GM12878 (cell line): ENCODE measurements at regions not wholly inside any gene's neighbourhood (a gene's known extent, or its start where the extent isn't known, plus 50 kb on each side); places are given as distances from the start of the nearest gene placed in this dataset.

Experiments
- ATAC-seq: fragments of 200-7000 bp; cut with Tn5 transposase; 3 replicates; pipeline ENCODE4 v1.9.1; 2020; ENCODE audit warnings: mild to moderate bottlenecking, moderate library complexity
- BruUV-seq: library from RNA; stranded (reverse); fragments of 400-500 nt; replicated peaks from 2 replicates; lab custom pipeline; 2021; lab: Mats Ljungman, UMichigan
- CTCF ChIA-PET: fragments of 300-600 bp; sonication (Branson Sonifier 250); formaldehyde crosslinking; extraction: SDS; loops from one replicate; lab custom pipeline; 2021; ENCODE audit warnings: inconsistent platforms; lab: Yijun Ruan, JAX
- POLR2A ChIA-PET: fragments of 350-600 bp; formaldehyde crosslinking; extraction: SDS; loops from one replicate; lab custom pipeline; 2021; ENCODE audit warnings: inconsistent platforms; lab: Charles Lee
- RAD21 ChIA-PET: fragments of 300-600 bp; sonication (Branson Sonifier 250); formaldehyde crosslinking; loops from one replicate; lab custom pipeline; 2023; ENCODE audit warnings: antibody characterized with exemption; ENCODE audit not compliant: unreplicated experiment; lab: Charles Lee
- SMC1A ChIA-PET: fragments of 300-600 bp; sonication (Branson Sonifier 250); formaldehyde crosslinking; loops from one replicate; lab custom pipeline; 2023; ENCODE audit not compliant: unreplicated experiment, uncharacterized antibody; lab: Charles Lee
- DNase-seq: peaks from one replicate; pipeline ENCODE4 v3.0.0-alpha.2; 2011; ENCODE audit warnings: low read depth, low spot score
- FAIRE-seq: peaks from 3 replicates; lab custom pipeline; 2011; peaks lifted over from hg19 to GRCh38; lab: Jason Lieb, UNC
- H2AFZ ChIP-seq: 2 replicates; pipeline ENCODE4 v1.6.0; 2011; ENCODE audit warnings: low read depth, low read length, control low read depth; ENCODE audit not compliant: control insufficient read depth
- H3K27ac ChIP-seq: 2 replicates; pipeline ENCODE4 v1.5.1; 2011; ENCODE audit warnings: control low read depth; ENCODE audit not compliant: control insufficient read depth, insufficient read depth
- H3K27me3 ChIP-seq, 2 experiments: replicated peaks in 1 of 2; 2 replicates each; pipeline versions ENCODE4 v1.6.0 to v1.6.1; 2011; ENCODE audit warnings: low read length in 1 of 2; ENCODE audit not compliant: control insufficient read depth in 2 of 2, insufficient read depth in 2 of 2
- H3K36me3 ChIP-seq, 2 experiments: 2 replicates each; pipeline ENCODE4 v1.5.1; 2011; ENCODE audit warnings: low read length in 1 of 2; ENCODE audit not compliant: control insufficient read depth in 2 of 2, insufficient read depth in 2 of 2
- H3K4me1 ChIP-seq: 2 replicates; pipeline ENCODE4 v1.6.1; 2011; ENCODE audit warnings: mild to moderate bottlenecking, low read length, moderate library complexity, mixed read lengths; ENCODE audit not compliant: control insufficient read depth, insufficient read depth
- H3K4me2 ChIP-seq: 2 replicates; pipeline ENCODE4 v1.6.0; 2011; ENCODE audit warnings: control low read depth; ENCODE audit not compliant: control insufficient read depth, insufficient read depth
- H3K4me3 ChIP-seq: fragments of 200-600 bp; sonication (generic); 2 replicates; pipeline ENCODE4 v1.5.1; 2016
- H3K79me2 ChIP-seq: 2 replicates; pipeline ENCODE4 v1.6.0; 2011; ENCODE audit warnings: low read length; ENCODE audit not compliant: control insufficient read depth, insufficient read depth
- H3K9ac ChIP-seq: 2 replicates; pipeline ENCODE4 v1.8.0; 2011; ENCODE audit warnings: low read length, control low read depth, mixed read lengths; ENCODE audit not compliant: control insufficient read depth, insufficient read depth
- H3K9me3 ChIP-seq: replicated peaks from 3 replicates; pipeline ENCODE4 v1.5.1; 2011; ENCODE audit warnings: mild to moderate bottlenecking, low read length; ENCODE audit not compliant: control insufficient read depth, insufficient read depth
- H4K20me1 ChIP-seq: 2 replicates; pipeline ENCODE4 v1.6.0; 2011; ENCODE audit not compliant: control insufficient read depth, insufficient read depth
- BRCA1 ChIP-seq: IDR thresholded peaks from 2 replicates; pipeline ENCODE4 v1.6.1; 2011; ENCODE audit warnings: low read depth, low read length, improper control_type of control experiment
- NFYB ChIP-seq: IDR thresholded peaks from 2 replicates; pipeline ENCODE4 v1.6.1; 2011; ENCODE audit warnings: low read depth, mild to moderate bottlenecking, low read length, improper control_type of control experiment, moderate library complexity; ENCODE audit not compliant: insufficient read depth
- whole genome bisulfite sequencing: methylation state at CpG from one replicate; pipeline ENCODE4 v1.1.6; 2016; ENCODE audit warnings: low lambda C conversion rate; ENCODE audit not compliant: insufficient replicate concordance, insufficient coverage; ENCODE audit errors: missing lambda C conversion rate; 5-methylcytosine and 5-hydroxymethylcytosine counted together
- in situ Hi-C: fragments of 300-500 bp; cut with MboI; formaldehyde crosslinking; loops from 9 replicates; pipeline ENCODE4 v1.14.3; 2018; ENCODE audit warnings: mixed read lengths
- intact Hi-C: fragments of 100-400 bp; cut with micrococcal nuclease; formaldehyde crosslinking; loops from one replicate; pipeline ENCODE4 v1.14.2; 2022; ENCODE audit not compliant: unreplicated experiment
- TF ChIP-seq, protein P1 (sequence below): IDR thresholded peaks from 2 replicates; pipeline ENCODE4 v1.6.1; 2011; ENCODE audit warnings: borderline replicate concordance, low read depth, mild to moderate bottlenecking, moderate library complexity, low read length; ENCODE audit not compliant: insufficient read depth, poor library complexity, severe bottlenecking
- TF ChIP-seq, protein P2 (sequence below): fragments of 450-650 bp; IDR thresholded peaks from 2 replicates; pipeline ENCODE4 v1.6.1; 2017; ENCODE audit warnings: antibody characterized with exemption, mild to moderate bottlenecking, moderate library complexity

- CTCF ChIA-PET, result no interaction called here
Measured at GRCh38 chr5:54765165-54766028, 220.0 kb downstream of the ESM1 start.

DNA sequence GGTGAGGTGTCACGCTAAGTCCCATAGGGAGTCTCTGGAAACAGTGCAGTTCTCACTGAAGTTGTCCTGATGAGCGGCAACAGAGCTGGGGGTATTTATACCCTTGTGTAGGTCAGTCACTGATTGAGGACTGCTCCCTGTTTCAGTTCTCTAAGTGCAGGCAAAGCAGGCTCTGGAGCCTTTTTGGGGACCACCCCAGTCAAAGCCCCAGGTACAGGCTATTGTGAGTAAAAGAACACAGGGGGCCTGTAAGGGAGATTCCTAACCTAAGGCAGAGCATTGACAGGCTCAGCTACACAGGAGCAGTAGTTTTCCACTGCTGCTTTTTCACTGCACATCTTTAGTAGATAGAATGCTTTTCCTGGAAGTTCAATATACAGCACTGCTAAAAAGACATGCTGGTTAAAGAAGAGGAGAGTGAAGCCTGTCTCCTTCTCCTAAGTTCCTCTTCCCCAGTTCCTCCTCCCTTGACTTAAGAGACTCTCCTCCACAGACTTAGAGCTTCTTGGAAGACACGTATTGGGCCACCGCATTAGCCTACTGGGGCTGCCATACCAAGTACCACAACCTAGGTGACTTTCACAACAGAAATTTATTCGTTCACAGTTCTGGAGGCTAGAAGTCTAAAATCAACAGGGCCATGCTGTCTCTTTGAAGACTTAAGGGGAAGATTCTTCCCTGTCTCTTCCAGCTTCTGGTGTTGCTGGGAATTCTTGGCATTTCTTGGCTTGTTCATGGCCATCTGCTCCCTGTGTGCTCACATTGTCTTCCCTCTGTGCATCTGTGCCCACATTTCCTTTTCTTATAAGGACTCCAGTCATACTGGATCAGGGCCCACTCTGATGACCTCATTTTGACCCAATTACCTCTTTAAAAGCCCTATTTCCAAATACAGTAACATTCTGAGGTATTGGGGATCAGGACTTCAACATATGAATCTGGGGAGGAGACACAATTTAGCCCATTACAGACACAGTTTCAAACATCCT lies 221.0 kb downstream of the ESM1 start:
- no peaks in the 10 kb centered on the region for H3K79me2 ChIP-seq
- in situ Hi-C loops, result no loop called here
- no peak overlapping the region for H3K4me2 ChIP-seq
- ChIA-PET RAD21 (no interaction called here), SMC1A (interaction anchor here (0.9 to 1.0 kb wide), 2 partner anchors 10 to 290 kb away, joined by 3 read pairs; no protein-coding TSS in a partner anchor), CTCF (no interaction called here), POLR2A (no interaction called here)
- BruUV-seq, result no TSS peak
- intact Hi-C loops, result no loop called here
- ATAC-seq (no peak), FAIRE-seq (no peak), DNase-seq (no peak)
- H3K27ac ChIP-seq, result no peak overlapping the region
- TF ChIP-seq, protein P1, sequence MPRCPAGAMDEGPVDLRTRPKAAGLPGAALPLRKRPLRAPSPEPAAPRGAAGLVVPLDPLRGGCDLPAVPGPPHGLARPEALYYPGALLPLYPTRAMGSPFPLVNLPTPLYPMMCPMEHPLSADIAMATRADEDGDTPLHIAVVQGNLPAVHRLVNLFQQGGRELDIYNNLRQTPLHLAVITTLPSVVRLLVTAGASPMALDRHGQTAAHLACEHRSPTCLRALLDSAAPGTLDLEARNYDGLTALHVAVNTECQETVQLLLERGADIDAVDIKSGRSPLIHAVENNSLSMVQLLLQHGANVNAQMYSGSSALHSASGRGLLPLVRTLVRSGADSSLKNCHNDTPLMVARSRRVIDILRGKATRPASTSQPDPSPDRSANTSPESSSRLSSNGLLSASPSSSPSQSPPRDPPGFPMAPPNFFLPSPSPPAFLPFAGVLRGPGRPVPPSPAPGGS, result no peak
- TF ChIP-seq, protein P2, sequence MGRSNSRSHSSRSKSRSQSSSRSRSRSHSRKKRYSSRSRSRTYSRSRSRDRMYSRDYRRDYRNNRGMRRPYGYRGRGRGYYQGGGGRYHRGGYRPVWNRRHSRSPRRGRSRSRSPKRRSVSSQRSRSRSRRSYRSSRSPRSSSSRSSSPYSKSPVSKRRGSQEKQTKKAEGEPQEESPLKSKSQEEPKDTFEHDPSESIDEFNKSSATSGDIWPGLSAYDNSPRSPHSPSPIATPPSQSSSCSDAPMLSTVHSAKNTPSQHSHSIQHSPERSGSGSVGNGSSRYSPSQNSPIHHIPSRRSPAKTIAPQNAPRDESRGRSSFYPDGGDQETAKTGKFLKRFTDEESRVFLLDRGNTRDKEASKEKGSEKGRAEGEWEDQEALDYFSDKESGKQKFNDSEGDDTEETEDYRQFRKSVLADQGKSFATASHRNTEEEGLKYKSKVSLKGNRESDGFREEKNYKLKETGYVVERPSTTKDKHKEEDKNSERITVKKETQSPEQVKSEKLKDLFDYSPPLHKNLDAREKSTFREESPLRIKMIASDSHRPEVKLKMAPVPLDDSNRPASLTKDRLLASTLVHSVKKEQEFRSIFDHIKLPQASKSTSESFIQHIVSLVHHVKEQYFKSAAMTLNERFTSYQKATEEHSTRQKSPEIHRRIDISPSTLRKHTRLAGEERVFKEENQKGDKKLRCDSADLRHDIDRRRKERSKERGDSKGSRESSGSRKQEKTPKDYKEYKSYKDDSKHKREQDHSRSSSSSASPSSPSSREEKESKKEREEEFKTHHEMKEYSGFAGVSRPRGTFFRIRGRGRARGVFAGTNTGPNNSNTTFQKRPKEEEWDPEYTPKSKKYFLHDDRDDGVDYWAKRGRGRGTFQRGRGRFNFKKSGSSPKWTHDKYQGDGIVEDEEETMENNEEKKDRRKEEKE, result no peak
- H3K27me3 ChIP-seq, result no peaks in the 10 kb centered on the region
- H3K9me3 ChIP-seq, result no peaks in the 10 kb centered on the region
- no peaks in the 10 kb centered on the region for H3K36me3 ChIP-seq
- no peaks in the 10 kb centered on the region for H3K4me1 ChIP-seq
- H3K4me3 ChIP-seq, result no peak overlapping the region
- 49% methylated on average over 5 of the region's 5 CpGs for WGBS
- H4K20me1 ChIP-seq, result no peaks in the 10 kb centered on the region
- no peak overlapping the region for H3K9ac ChIP-seq
- no peak overlapping the region for H2AFZ ChIP-seq

More at GRCh38 chr5:54765165-54766028, 220.0 kb downstream of the ESM1 start:
- H3K4me2 ChIP-seq, result no peak overlapping the region
- in situ Hi-C loops, result no loop called here
- H3K27ac ChIP-seq, result no peak overlapping the region
- no peaks in the 10 kb centered on the region for H4K20me1 ChIP-seq
- H3K9ac ChIP-seq, result no peak overlapping the region
- no peaks in the 10 kb centered on the region for H3K27me3 ChIP-seq
- FAIRE-seq, result no peak
- H2AFZ ChIP-seq, result no peak overlapping the region
- SMC1A ChIA-PET, result interaction anchor here (0.9 to 1.0 kb wide), 3 partner anchors 9 to 291 kb away, joined by 3 read pairs; no protein-coding TSS in a partner anchor
- no peak overlapping the region for H3K4me3 ChIP-seq
- H3K4me1 ChIP-seq, result no peaks in the 10 kb centered on the region
- TF ChIP-seq BRCA1 (no peak), NFYB (no peak)
- no peak for DNase-seq
- 66% methylated on average over 5 of the region's 5 CpGs for WGBS
- RAD21 ChIA-PET, result no interaction called here
- no peak for ATAC-seq
- H3K36me3 ChIP-seq, result no peaks in the 10 kb centered on the region
- intact Hi-C loops, result no loop called here
- no peaks in the 10 kb centered on the region for H3K79me2 ChIP-seq
- H3K9me3 ChIP-seq, result no peaks in the 10 kb centered on the region
- POLR2A ChIA-PET, result no interaction called here
- BruUV-seq, result no TSS peak
